ENCODE measurements at regions not wholly inside any gene's neighbourhood (a gene's known extent, or its start where the extent isn't known, plus 50 kb on each side); places are given as distances from the start of the nearest gene placed in this dataset.

- TF ChIP-seq POLR2A (IDR thresholded peaks at IDR 0.05): no peak
- TF ChIP-seq CTCF (IDR thresholded peaks at IDR 0.05): no peak
- no peak overlapping the region for H3K27ac ChIP-seq
- 53 to 54% methylated on average over 4 of the region's 4 CpGs for WGBS, 2 donors
- H3K36me3 ChIP-seq: no peaks in the 10 kb centered on the region
- H3K9me3 ChIP-seq: no peaks in the 10 kb centered on the region
- H3K4me3 ChIP-seq: no peak overlapping the region
- H3K4me1 ChIP-seq: no peaks in the 10 kb centered on the region
- intact Hi-C loops (cut with DNase I): no loop called here
- no peak for DNase-seq
- no peaks in the 10 kb centered on the region for H3K27me3 ChIP-seq
Observed at GRCh38 chr4:27717431-27717755, 856.8 kb downstream of the STIM2 start.

GRCh38 chr4:27720010-27720766 is 859.5 kb downstream of the STIM2 start:
- Histone ChIP-seq H3K4me3 (no peak overlapping the region), H3K27me3 (no peaks in the 10 kb centered on the region), H3K27ac (no peak overlapping the region), H3K9me3 (no peaks in the 10 kb centered on the region), H3K36me3 (no peaks in the 10 kb centered on the region), H3K4me1 (no peaks in the 10 kb centered on the region)
- TF ChIP-seq CTCF (IDR thresholded peaks at IDR 0.05) (no peak), POLR2A (IDR thresholded peaks at IDR 0.05) (no peak)
- DNase-seq: no peak
- 74 to 90% methylated on average over 4 of the region's 4 CpGs for WGBS, 2 donors
- intact Hi-C loops (cut with DNase I): no loop called here

- no peak for DNase-seq
- 75 to 84% methylated on average over 7 to 8 of the region's 8 CpGs for WGBS, 2 donors
- H3K36me3 ChIP-seq: no peaks in the 10 kb centered on the region
- TF ChIP-seq CTCF (IDR thresholded peaks at IDR 0.05): no peak
- TF ChIP-seq POLR2A (IDR thresholded peaks at IDR 0.05): no peak
- no peak overlapping the region for H3K27ac ChIP-seq
- no peaks in the 10 kb centered on the region for H3K9me3 ChIP-seq
- no peak overlapping the region for H3K4me3 ChIP-seq
- no peaks in the 10 kb centered on the region for H3K27me3 ChIP-seq
- H3K4me1 ChIP-seq: no peaks in the 10 kb centered on the region
- intact Hi-C loops (cut with DNase I): no loop called here
Observed at GRCh38 chr4:27721193-27721592, 860.6 kb downstream of the STIM2 start.

GRCh38 chr4:27728892-27729291 is 868.3 kb downstream of the STIM2 start:
- no peaks in the 10 kb centered on the region for H3K9me3 ChIP-seq
- no peaks in the 10 kb centered on the region for H3K4me1 ChIP-seq
- 64 to 71% methylated on average over 3 of the region's 3 CpGs for WGBS, 2 donors
- H3K27ac ChIP-seq: no peak overlapping the region
- no peak overlapping the region for H3K4me3 ChIP-seq
- DNase-seq: no peak
- no peaks in the 10 kb centered on the region for H3K27me3 ChIP-seq
- no peak for TF ChIP-seq POLR2A (IDR thresholded peaks at IDR 0.05)
- no peak for TF ChIP-seq CTCF (IDR thresholded peaks at IDR 0.05)
- H3K36me3 ChIP-seq: no peaks in the 10 kb centered on the region
- intact Hi-C loops (cut with DNase I): no loop called here

GRCh38 chr4:27742816-27743215 is 882.2 kb downstream of the STIM2 start:
- intact Hi-C loops (cut with DNase I): no loop called here
- no peak overlapping the region for H3K27ac ChIP-seq
- no peaks in the 10 kb centered on the region for H3K9me3 ChIP-seq
- H3K4me1 ChIP-seq: no peaks in the 10 kb centered on the region
- no peaks in the 10 kb centered on the region for H3K27me3 ChIP-seq
- DNase-seq: no peak
- H3K4me3 ChIP-seq: no peak overlapping the region
- TF ChIP-seq CTCF (IDR thresholded peaks at IDR 0.05): no peak
- no peak for TF ChIP-seq POLR2A (IDR thresholded peaks at IDR 0.05)
- H3K36me3 ChIP-seq: no peaks in the 10 kb centered on the region
